HG03025 (cell line): ENCODE measurements at regions not wholly inside any gene's neighbourhood (a gene's known extent, or its start where the extent isn't known, plus 50 kb on each side); places are given as distances from the start of the nearest gene placed in this dataset.
A peak's percentile ranks its signal among the peaks of the same experiment; 100 is the strongest.
"Not testable (repeated sequence)": the region's sequence is repeated elsewhere in the genome, so short reads cannot be mapped to it uniquely, and the experiment has no call there.

Experiments used
- ATAC-seq: cut with Tn5 transposase; IDR thresholded peaks from one replicate; pipeline ENCODE4 v1.9.1; 2021; ENCODE audit warnings: mild to moderate bottlenecking, moderate library complexity; ENCODE audit not compliant: unreplicated experiment, low FRiP score

- peak; percentile 90 for ATAC-seq
These were observed 50.1 kb upstream of the ACSL4 start for GRCh38 chrX:109782994-109783700.

GRCh38 chrX:109783701-109784079 is 50.6 kb upstream of the ACSL4 start:
- no peak for ATAC-seq

GRCh38 chrX:109785053-109785452 is 52.0 kb upstream of the ACSL4 start:
- ATAC-seq: no peak

GRCh38 chrX:109790511-109790910 is 57.5 kb upstream of the ACSL4 start:
- not testable (repeated sequence) for ATAC-seq

- ATAC-seq: no peak
These were observed 60.1 kb upstream of the ACSL4 start for GRCh38 chrX:109793191-109793590.

- no peak for ATAC-seq
These were observed 62.6 kb upstream of the ACSL4 start for GRCh38 chrX:109795682-109796081.

GRCh38 chrX:109797311-109797975 is 64.4 kb upstream of the ACSL4 start:
- ATAC-seq: no peak

- no peak for ATAC-seq
These were observed 79.2 kb upstream of the ACSL4 start for GRCh38 chrX:109812236-109812635.

- ATAC-seq: no peak
These were observed 80.2 kb upstream of the ACSL4 start for GRCh38 chrX:109813236-109813635.

GRCh38 chrX:109818976-109819375 is 85.9 kb upstream of the ACSL4 start:
- ATAC-seq: no peak

- ATAC-seq: no peak
These were observed 89.8 kb upstream of the ACSL4 start for GRCh38 chrX:109822861-109823260.

- no peak for ATAC-seq
These were observed 94.1 kb upstream of the ACSL4 start for GRCh38 chrX:109826954-109827708.

- ATAC-seq: no peak
These were observed 94.7 kb upstream of the ACSL4 start for GRCh38 chrX:109827772-109828171.

GRCh38 chrX:109830157-109830703 is 97.2 kb upstream of the ACSL4 start:
- ATAC-seq: no peak

- ATAC-seq: peak; percentile 56
These were observed 97.7 kb upstream of the ACSL4 start for GRCh38 chrX:109830704-109831206.

GRCh38 chrX:109831326-109831985 is 98.4 kb upstream of the ACSL4 start:
- no peak for ATAC-seq

- ATAC-seq: no peak
These were observed 106.9 kb upstream of the ACSL4 start for GRCh38 chrX:109839694-109840567.

- ATAC-seq: no peak
These were observed 107.5 kb upstream of the ACSL4 start for GRCh38 chrX:109840585-109840984.

GRCh38 chrX:109841257-109841656 is 108.2 kb upstream of the ACSL4 start:
- ATAC-seq: no peak
